GM18505 (cell line): ENCODE measurements at regions not wholly inside any gene's neighbourhood (a gene's known extent, or its start where the extent isn't known, plus 50 kb on each side); places are given as distances from the start of the nearest gene placed in this dataset.

Source experiments
- ATAC-seq: cut with Tn5 transposase; IDR thresholded peaks from one replicate; pipeline ENCODE4 v1.9.1; 2021; ENCODE audit not compliant: unreplicated experiment
- POLR2A ChIP-seq: IDR thresholded peaks from 4 replicates; pipeline ENCODE4 v1.6.1; 2011; ENCODE audit warnings: borderline replicate concordance; ENCODE audit not compliant: insufficient read depth, insufficient read length; ENCODE audit errors: extremely low read depth

DNA sequence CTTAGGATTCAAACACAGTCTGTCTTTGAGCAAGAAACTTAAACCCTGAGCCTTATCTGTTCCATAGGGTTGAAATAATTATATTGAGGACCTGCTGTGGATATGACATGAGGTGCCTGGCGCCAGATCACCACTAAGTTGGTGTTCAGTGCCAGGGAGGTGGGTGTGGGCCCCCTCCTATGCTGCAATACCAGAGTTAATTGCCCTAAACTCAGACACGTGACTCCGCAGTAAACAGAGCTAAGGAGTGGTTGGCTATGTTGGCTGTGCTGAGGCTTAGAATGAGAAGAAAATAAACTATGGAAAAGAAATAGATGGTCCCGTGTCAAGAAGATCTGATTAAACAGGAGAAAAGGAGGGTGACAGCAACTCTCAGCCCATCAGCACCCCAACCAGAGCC is 419.4 kb upstream of the JARID2 start:
- no peak for TF ChIP-seq POLR2A
- no peak for ATAC-seq

DNA sequence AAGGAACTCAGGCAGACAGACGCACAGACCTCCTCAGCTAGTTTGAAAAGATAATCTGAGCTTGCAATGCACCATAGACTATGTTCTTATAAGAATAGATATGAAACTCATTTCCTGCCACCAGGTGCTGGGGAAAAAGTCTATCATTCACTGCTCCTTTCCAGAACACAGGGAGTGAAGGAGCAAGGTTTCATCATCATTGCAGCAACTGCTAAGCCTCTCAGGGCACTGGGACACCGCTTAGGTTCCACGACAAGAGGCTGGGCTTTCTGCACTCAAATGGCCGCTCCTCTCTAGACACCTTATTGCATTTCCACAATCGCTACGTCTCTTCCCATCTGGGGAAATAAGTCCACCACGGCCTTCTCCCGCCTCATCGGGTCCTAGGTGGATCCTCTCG is 418.5 kb upstream of the JARID2 start:
- no peak for TF ChIP-seq POLR2A
- no peak for ATAC-seq

DNA sequence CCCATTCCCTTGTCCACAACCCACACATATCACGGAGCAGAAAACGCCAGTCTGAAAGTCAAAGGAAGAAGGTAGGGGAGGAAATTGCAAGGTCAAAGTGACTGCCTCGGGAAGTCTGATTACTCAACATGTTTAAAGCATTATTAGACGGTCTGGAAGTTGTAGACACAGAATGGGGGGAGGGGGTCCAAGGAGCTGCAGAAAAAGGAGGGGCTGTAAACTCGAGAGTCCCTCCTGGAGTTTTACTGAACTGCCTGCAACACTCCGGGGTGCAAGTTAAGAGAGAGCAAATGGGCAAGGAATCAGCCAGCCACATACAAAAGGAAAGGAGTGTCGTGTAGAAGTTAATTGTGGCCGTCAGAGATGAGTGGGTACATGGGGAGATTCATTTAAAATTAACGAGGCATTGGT is 417.7 kb upstream of the JARID2 start:
- TF ChIP-seq POLR2A: no peak
- ATAC-seq: no peak

DNA sequence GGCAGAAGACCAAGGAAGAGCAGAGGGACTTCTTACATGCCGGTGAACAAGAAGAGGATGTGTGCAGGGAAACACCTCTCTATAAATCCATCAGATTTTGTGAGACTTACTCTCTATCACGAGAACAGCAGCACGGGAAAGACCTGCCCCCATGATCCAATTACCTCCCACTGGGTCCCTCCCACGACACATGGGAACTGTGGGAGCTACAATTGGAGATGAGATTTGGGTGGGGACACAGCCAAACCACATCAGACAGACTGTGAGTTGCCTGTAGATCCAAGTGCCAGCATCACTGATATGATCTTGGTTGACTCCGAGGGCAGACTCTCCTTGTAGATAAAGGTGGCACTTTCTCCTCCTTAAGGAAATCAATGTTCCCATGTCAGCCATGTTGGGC is 414.8 kb upstream of the JARID2 start:
- no peak for ATAC-seq

DNA sequence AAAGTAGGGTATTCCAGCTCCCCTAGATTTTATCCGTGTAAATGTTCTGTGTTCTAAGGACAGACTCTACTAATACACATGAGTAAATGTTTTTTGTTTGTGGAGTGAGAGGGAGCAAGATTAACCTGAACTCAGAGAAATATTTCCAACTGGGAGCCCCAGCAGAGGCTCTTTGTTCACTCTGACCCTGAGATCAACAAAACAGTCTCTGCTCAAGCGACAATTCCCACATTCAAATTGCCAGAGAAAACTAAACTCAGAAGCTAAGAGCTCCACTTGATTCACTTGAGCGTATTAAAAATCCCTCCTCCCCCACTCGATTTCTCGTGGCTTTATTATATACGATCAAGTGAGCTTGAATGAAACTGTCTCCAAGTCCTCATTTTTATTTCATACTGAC is 413.9 kb upstream of the JARID2 start:
- ATAC-seq: no peak
- no peak for TF ChIP-seq POLR2A

More for the DNA sequence above, 414.8 kb upstream of the JARID2 start:
- no peak for TF ChIP-seq POLR2A

DNA sequence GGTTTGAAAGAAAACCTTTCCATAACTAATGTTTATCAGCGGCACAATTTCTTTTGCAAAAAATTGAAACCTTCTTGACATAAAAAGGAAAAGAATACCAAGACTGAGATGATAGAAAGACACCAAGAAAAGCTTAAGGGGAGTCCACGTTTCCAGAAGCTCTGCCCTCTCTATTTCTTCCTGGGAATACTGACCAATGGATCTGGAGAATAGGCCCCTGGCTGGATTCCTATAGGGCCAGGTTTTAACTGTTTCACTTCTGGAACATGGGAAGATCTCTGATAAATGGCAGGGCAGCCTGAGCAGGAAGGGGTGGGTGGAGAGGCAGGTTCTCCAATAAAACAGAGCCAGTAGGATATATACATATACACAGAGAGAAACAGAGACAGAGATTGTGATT is 413.4 kb upstream of the JARID2 start:
- no peak for TF ChIP-seq POLR2A
- ATAC-seq: no peak

DNA sequence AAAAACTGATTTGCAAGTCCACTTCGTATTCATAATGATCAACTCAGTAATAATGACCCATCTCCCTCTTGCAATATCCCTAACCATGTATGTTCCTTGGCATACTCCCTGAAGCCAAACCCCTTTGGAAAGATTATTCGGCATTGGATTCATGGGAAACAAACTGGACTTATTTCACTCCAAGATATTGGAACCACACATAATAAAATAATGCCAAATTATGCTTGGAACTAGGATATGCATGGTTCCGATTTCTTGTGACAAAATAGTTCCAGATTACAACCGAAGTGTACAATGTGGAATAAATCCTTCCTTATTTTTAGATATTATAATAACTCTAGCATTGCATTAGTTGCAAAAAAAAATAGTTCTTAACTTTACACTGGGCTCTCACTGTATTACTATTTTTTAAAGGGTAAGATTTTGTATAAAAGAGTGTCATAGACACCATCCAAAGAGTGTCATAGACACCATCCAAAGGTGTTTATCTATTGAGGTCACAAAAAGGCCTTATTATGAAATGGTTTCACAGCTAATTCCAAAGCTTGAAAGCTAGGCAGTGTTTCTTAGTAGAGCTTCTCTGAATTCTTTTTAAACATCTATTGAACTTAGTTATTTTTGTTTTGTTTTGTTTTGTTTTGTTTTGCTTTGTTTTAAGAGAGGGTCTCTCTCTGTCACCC is 410.9 kb upstream of the JARID2 start:
- no peak for TF ChIP-seq POLR2A
- no peak for ATAC-seq

DNA sequence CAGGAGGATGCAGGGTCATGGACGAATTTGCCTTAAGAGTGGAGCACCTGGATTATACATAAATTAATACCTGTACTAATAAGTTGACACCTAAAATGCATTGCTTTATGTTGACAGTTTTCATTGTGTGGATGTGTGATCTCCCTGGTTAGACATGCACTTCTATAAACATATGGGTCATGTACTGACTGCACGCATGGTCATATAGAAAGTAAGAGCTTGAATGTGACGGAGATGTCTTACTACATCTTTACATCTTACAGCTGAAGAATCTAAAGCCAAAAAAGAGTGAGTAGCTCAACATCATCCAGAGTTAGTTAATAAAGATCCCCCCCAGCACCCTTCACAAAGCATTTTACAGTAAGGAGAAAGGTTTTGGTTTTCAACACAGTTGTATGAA is 408.4 kb upstream of the JARID2 start:
- ATAC-seq: no peak
- no peak for TF ChIP-seq POLR2A

DNA sequence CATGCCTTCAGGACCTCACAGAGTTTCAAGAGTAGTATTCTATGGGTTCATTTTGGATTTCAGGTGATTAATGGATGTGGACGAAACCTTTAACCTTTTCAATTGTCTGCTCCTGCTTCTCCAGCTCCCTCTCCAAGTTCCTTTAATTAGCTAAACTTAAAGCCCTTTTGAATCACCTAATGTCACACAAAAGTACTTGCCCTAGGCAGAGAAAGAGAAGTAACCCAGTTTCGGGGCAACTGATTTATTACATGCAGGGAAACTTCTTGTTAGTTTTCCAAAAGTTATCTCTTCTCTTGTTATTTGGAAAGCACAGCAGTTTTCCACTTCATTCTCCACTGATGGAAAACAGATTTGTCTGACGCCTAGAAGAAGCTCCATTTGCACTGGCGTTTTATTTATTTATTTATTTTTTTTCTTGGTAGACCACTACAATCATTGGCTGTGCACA is 407.7 kb upstream of the JARID2 start:
- ATAC-seq: no peak
- TF ChIP-seq POLR2A: no peak

DNA sequence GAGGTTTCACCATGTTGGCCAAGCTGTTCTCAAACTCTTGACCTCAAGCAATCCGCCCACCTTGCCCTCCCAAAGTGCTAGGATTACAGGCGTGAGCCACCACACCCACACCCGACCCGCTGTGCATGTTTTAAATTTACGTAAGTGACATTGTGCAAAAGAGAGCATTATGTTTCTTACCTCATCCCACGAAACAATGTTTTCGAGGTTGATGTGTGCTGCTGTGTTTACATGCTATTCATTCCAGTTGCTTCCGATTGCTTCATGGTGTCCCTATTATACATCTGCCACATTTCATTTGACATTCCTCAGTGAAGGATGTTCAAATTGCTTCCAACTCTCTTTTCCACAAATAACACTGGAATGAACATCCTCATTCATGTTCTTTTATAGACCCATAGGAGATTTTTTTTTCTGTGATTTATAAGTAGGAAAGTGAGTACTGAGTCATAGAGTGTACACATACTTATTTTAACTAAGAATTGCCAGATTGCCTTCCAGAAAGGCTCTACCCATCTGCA is 403.9 kb upstream of the JARID2 start:
- no peak for ATAC-seq
- no peak for TF ChIP-seq POLR2A

DNA sequence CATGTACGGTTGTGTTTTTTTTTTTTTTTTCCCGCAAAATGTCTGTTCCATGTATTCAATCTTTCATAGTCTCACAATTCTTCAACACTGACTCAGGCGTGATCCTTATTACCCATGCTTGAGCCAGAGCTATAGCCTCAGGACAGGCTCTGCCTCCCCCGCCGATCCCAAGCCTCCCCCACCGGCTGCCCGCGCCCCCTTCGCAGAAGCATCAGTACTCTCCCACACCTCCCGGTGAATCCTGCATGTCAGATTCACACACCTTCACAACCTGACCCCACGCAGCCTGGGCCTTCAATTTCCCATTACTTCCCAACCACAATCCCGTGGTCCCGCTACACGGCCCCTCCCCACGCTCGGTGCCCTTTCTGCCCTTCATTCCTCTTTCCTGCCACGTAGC is 401.5 kb upstream of the JARID2 start:
- no peak for TF ChIP-seq POLR2A
- no peak for ATAC-seq

DNA sequence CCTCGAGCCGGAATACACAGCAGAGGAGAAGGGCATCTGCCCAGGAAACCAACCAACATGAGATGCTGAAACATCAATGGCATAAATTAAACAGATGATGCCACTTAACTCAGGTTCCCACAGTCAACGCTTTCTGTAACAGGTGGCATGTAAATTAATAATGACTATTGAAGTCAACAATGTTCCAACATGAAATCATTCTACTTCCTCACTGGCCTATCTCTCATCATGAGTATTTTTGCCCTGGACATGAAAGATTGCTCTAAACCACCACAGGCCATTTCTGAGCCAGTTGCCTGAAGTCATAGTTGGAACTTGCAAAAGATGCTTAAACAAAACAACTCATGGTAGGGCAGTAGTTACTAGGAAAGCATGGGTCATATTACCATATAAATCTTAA is 397.9 kb upstream of the JARID2 start:
- no peak for ATAC-seq
- no peak for TF ChIP-seq POLR2A

DNA sequence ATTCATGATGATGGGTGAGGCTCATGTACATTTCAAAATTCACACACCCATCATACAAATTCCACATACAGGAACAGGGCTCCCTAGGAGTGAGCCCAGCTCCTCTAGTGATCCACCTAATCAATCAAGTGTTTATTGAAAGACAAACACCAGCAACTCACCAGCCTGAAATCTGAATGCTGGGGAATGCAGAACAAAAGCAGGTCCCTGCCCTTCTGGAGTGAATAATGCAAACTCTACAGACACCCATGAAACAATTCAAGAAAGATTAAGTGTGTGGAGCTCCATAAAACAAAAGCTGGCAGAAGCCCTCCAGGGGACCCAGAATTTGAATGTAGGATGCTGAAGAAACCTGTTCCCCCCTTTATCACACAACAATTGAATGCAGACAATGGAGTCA is 396.7 kb upstream of the JARID2 start:
- TF ChIP-seq POLR2A: no peak

DNA sequence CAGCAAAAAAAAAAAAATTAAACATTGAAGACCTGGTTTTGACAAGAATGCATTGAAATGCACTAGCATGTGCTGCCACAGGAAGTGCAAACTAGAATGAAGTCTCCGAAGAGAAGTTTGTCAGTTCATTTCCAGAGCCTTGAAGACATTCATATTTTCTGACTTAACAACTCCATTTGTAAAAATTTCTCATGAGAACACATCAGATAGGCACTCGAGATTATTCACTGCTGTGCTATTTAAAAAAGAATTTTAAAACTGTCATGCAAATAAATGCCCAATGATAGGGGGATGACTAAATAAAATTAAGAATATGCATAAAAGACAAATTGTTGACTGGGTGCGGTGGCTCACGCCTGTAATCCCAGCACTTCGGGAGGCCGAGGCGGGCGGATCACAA is 394.6 kb upstream of the JARID2 start:
- TF ChIP-seq POLR2A: no peak
- no peak for ATAC-seq

More for the DNA sequence above, 396.7 kb upstream of the JARID2 start:
- no peak for ATAC-seq
